Testis (tissue), 2 donors: ENCODE measurements at regions not wholly inside any gene's neighbourhood (a gene's known extent, or its start where the extent isn't known, plus 50 kb on each side); places are given as distances from the start of the nearest gene placed in this dataset.

Experiments
- POLR2A ChIP-seq: fragments of 450-650 bp; IDR thresholded peaks from one replicate; pipeline ENCODE4 v1.6.1; 2017; ENCODE audit warnings: antibody characterized with exemption, mild to moderate bottlenecking, moderate library complexity
- TF ChIP-seq, protein P1 (sequence below), 3 experiments: fragments of 450-650 bp in 2 of 3; fragments of 200-600 bp in 1 of 3; sonication (generic) in 1 of 3; IDR thresholded peaks; one replicate each; pipeline ENCODE4 v1.5.1; 2016 to 2019; ENCODE audit warnings: antibody characterized with exemption in 3 of 3, mild to moderate bottlenecking in 2 of 3, moderate library complexity in 1 of 3

DNA sequence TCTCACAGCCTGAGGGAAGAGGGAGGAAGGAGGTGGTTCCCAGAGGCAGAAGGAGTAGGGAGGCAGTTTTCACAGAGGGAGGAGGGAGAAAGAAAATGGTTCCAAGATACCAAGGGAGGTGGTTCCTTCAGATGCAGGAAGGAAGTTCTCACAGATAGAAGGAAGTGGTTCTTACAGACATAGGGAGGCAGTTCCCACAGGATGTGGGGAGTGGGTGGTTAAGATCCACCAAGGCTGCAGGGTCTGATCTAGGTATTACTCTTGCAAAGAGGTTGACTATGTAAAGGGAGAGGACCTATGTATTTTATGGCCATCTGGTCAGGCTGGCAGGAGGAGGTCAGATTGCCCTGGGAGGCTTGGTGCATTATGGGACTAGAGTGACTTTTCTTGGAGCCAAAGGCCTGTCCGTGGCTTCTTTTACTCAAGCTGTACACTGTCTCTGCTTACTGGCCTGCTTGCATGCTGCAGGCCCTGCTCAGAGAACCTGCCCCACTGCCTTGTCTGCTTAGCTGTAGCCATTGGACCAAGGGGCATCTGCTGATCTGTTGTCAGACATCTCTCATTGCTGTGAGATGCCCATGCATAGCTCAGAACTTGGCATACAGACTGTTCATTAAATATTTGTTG, 283.7 kb downstream of the DHX35 start:
- TF ChIP-seq, protein P1, sequence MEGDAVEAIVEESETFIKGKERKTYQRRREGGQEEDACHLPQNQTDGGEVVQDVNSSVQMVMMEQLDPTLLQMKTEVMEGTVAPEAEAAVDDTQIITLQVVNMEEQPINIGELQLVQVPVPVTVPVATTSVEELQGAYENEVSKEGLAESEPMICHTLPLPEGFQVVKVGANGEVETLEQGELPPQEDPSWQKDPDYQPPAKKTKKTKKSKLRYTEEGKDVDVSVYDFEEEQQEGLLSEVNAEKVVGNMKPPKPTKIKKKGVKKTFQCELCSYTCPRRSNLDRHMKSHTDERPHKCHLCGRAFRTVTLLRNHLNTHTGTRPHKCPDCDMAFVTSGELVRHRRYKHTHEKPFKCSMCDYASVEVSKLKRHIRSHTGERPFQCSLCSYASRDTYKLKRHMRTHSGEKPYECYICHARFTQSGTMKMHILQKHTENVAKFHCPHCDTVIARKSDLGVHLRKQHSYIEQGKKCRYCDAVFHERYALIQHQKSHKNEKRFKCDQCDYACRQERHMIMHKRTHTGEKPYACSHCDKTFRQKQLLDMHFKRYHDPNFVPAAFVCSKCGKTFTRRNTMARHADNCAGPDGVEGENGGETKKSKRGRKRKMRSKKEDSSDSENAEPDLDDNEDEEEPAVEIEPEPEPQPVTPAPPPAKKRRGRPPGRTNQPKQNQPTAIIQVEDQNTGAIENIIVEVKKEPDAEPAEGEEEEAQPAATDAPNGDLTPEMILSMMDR (IDR thresholded peaks at IDR 0.05) = no peak
- no peak for TF ChIP-seq POLR2A
